Gastroesophageal sphincter (tissue), 4 donors: ENCODE measurements at regions not wholly inside any gene's neighbourhood (a gene's known extent, or its start where the extent isn't known, plus 50 kb on each side); places are given as distances from the start of the nearest gene placed in this dataset.

Experiments used
- ATAC-seq: fragments of 150-250 bp; one replicate; pipeline ENCODE4 v1.9.1; 2016; ENCODE audit warnings: mild to moderate bottlenecking, moderate library complexity
- H3K27ac ChIP-seq, 4 donors: fragments of 200-600 bp; sonication (generic) in 3 of 4; 1 replicate in 3 of 4; 2 replicates in 1 of 4; pipeline ENCODE4 v1.5.1; 2016 to 2019
- H3K27me3 ChIP-seq: fragments of 200-600 bp; sonication (generic); one replicate; pipeline ENCODE4 v1.5.1; 2019
- H3K36me3 ChIP-seq, 2 donors: fragments of 200-600 bp; sonication (generic); one replicate each; pipeline ENCODE4 v1.5.1; 2019; ENCODE audit warnings: control low read depth in 1 of 2
- H3K4me1 ChIP-seq, 3 donors: fragments of 200-600 bp; sonication (generic); 1 replicate in 2 of 3; 2 replicates in 1 of 3; pipeline ENCODE4 v1.5.1; 2016 to 2019; ENCODE audit warnings: control low read depth in 2 of 3
- H3K4me3 ChIP-seq, 2 donors: fragments of 200-600 bp; sonication (generic); one replicate each; pipeline ENCODE4 v1.5.1; 2019; ENCODE audit warnings: mild to moderate bottlenecking in 1 of 2, moderate library complexity in 1 of 2
- H3K9me3 ChIP-seq, 3 donors: fragments of 200-600 bp; sonication (generic); one replicate each; pipeline ENCODE4 v1.5.1; 2017 to 2019; ENCODE audit warnings: control low read depth in 2 of 3
- CTCF ChIP-seq, 4 experiments: fragments of 200-600 bp in 2 of 4; fragments of 450-650 bp in 2 of 4; sonication (generic) in 1 of 4; IDR thresholded peaks; one replicate each; pipeline ENCODE4 v1.5.1; 2017 to 2019; ENCODE audit warnings: antibody characterized with exemption in 4 of 4, mild to moderate bottlenecking in 2 of 4, moderate library complexity in 2 of 4
- EP300 ChIP-seq: sonication (generic); formaldehyde crosslinking; IDR thresholded peaks from one replicate; pipeline ENCODE4 v1.6.1; 2017; ENCODE audit warnings: antibody characterized with exemption, mild to moderate bottlenecking
- POLR2A ChIP-seq, 2 donors: fragments of 450-650 bp; IDR thresholded peaks; one replicate each; pipeline ENCODE4 v1.6.1; 2017; ENCODE audit warnings: antibody characterized with exemption in 2 of 2, mild to moderate bottlenecking in 2 of 2, moderate library complexity in 1 of 2
- POLR2AphosphoS5 ChIP-seq: sonication (generic); formaldehyde crosslinking; IDR thresholded peaks from one replicate; pipeline ENCODE4 v1.6.1; 2017; ENCODE audit warnings: antibody characterized with exemption
- WGBS, 2 donors: methylation state at CpG; one replicate each; pipeline ENCODE4 v1.1.5; 2018; ENCODE audit warnings: low coverage in 1 of 2; 5-methylcytosine and 5-hydroxymethylcytosine counted together

- Histone ChIP-seq H3K4me3 (no peak overlapping the region), H3K9me3 (no peaks in the 10 kb centered on the region), H3K27me3 (no peaks in the 10 kb centered on the region), H3K27ac (no peak overlapping the region), H3K36me3 (no peaks in the 10 kb centered on the region), H3K4me1 (peaks cover 0 to 8% (median 6%) of the 10 kb centered on the region in 3 donors)
- ATAC-seq, result no peak
- 89 to 94% methylated on average over 1 to 3 of the region's 4 CpGs for WGBS, 2 donors
- no peak for TF ChIP-seq POLR2AphosphoS5
- no peak for TF ChIP-seq CTCF (IDR thresholded peaks at IDR 0.05)
- TF ChIP-seq EP300, result no peak
- TF ChIP-seq POLR2A (IDR thresholded peaks at IDR 0.05), result no peak
These were observed 174.2 kb upstream of the FRMD4B start for GRCh38 chr3:69560116-69560515.

GRCh38 chr3:69558912-69559311 is 173.0 kb upstream of the FRMD4B start:
- Histone ChIP-seq H3K9me3 (no peaks in the 10 kb centered on the region), H3K27me3 (no peaks in the 10 kb centered on the region), H3K27ac (no peak overlapping the region), H3K4me3 (no peak overlapping the region), H3K4me1 (peaks cover 0 to 9% (median 6%) of the 10 kb centered on the region in 3 donors), H3K36me3 (no peaks in the 10 kb centered on the region)
- 23 to 31% methylated on average over 2 of the region's 2 CpGs for WGBS, 2 donors
- peak; percentile 30 for TF ChIP-seq POLR2AphosphoS5
- TF ChIP-seq CTCF (IDR thresholded peaks at IDR 0.05), result no peak
- peak; percentile 94 for ATAC-seq

- 80 to 100% methylated on average over 2 of the region's 2 CpGs for WGBS, 2 donors
- peaks cover 0 to 20% (median 6%) of the 10 kb centered on the region in 3 donors for H3K4me1 ChIP-seq
- TF ChIP-seq POLR2A (IDR thresholded peaks at IDR 0.05), result no peak
- TF ChIP-seq CTCF (IDR thresholded peaks at IDR 0.05), result no peak
- no peak for TF ChIP-seq POLR2AphosphoS5
- no peak for TF ChIP-seq EP300
- no peaks in the 10 kb centered on the region for H3K36me3 ChIP-seq
- H3K27ac ChIP-seq, result no peak overlapping the region
- H3K4me3 ChIP-seq, result no peak overlapping the region
- H3K9me3 ChIP-seq, result no peaks in the 10 kb centered on the region
- no peak for ATAC-seq
- no peaks in the 10 kb centered on the region for H3K27me3 ChIP-seq
These were observed 168.7 kb upstream of the FRMD4B start for GRCh38 chr3:69554576-69554975.

GRCh38 chr3:69553888-69554287 is 168.0 kb upstream of the FRMD4B start:
- Histone ChIP-seq H3K4me1 (peaks cover 0 to 13% (median 0%) of the 10 kb centered on the region in 3 donors), H3K9me3 (no peaks in the 10 kb centered on the region), H3K27me3 (no peaks in the 10 kb centered on the region), H3K4me3 (no peak overlapping the region), H3K27ac (no peak overlapping the region), H3K36me3 (no peaks in the 10 kb centered on the region)
- 79 to 81% methylated on average over 4 of the region's 4 CpGs for WGBS, 2 donors
- ATAC-seq, result no peak
- TF ChIP-seq EP300, result no peak
- TF ChIP-seq CTCF (IDR thresholded peaks at IDR 0.05), result no peak
- TF ChIP-seq POLR2A (IDR thresholded peaks at IDR 0.05), result no peak
- no peak for TF ChIP-seq POLR2AphosphoS5

- Histone ChIP-seq H3K4me1 (peaks cover 0 to 13% (median 4%) of the 10 kb centered on the region in 3 donors), H3K4me3 (no peak overlapping the region), H3K27ac (no peak overlapping the region), H3K27me3 (peaks cover 11% of the 10 kb centered on the region), H3K36me3 (no peaks in the 10 kb centered on the region), H3K9me3 (no peaks in the 10 kb centered on the region)
- ATAC-seq, result no peak
- WGBS, 2 donors, result 50 to 83% methylated on average over 6 of the region's 6 CpGs
- TF ChIP-seq POLR2A (IDR thresholded peaks at IDR 0.05), result no peak
- TF ChIP-seq CTCF (IDR thresholded peaks at IDR 0.05), result no peak
- TF ChIP-seq POLR2AphosphoS5, result no peak
- TF ChIP-seq EP300, result no peak
These were observed 161.6 kb upstream of the FRMD4B start for GRCh38 chr3:69547461-69547880.
